IMR-90 (cell line): ENCODE measurements at regions not wholly inside any gene's neighbourhood (a gene's known extent, or its start where the extent isn't known, plus 50 kb on each side); places are given as distances from the start of the nearest gene placed in this dataset.
A peak's percentile ranks its signal among the peaks of the same experiment; 100 is the strongest.

Source experiments
- ATAC-seq: fragments of 200-7000 bp; cut with Tn5 transposase; 2 replicates; pipeline ENCODE4 v1.9.1; 2020; ENCODE audit warnings: low read depth, mild to moderate bottlenecking, moderate library complexity
- BruUV-seq: library from RNA; stranded (reverse); fragments of 400-500 nt; replicated peaks from 2 replicates; lab custom pipeline; 2021; lab: Mats Ljungman, UMichigan
- CTCF ChIA-PET: fragments of 300-600 bp; formaldehyde crosslinking; extraction: SDS; loops from one replicate; lab custom pipeline; 2021; ENCODE audit warnings: antibody characterized with exemption; lab: Yijun Ruan, JAX
- POLR2A ChIA-PET: fragments of 300-600 bp; sonication (Branson Sonifier 250); formaldehyde crosslinking; loops from one replicate; lab custom pipeline; 2022; ENCODE audit warnings: antibody characterized with exemption; ENCODE audit not compliant: unreplicated experiment; lab: Charles Lee
- DNase-seq: peaks from one replicate; pipeline ENCODE4 v3.0.0; 2013
- H2AFZ ChIP-seq: replicated peaks from 2 replicates; pipeline ENCODE3; 2013; ENCODE audit warnings: low read length, mild to moderate bottlenecking; ENCODE audit not compliant: poor library complexity
- H2AK5ac ChIP-seq: 2 replicates; pipeline ENCODE4 v1.6.1; 2013; ENCODE audit warnings: low read depth, low read length, inconsistent platforms
- H2AK9ac ChIP-seq: replicated peaks from 2 replicates; pipeline ENCODE3; 2013; ENCODE audit warnings: mild to moderate bottlenecking, low read depth, low read length, moderate library complexity; ENCODE audit not compliant: poor library complexity
- H2BK120ac ChIP-seq: 2 replicates; pipeline ENCODE4 v1.6.1; 2013; ENCODE audit warnings: low read depth, low read length, inconsistent platforms
- H2BK15ac ChIP-seq: 3 replicates; pipeline ENCODE4 v1.6.1; 2013; ENCODE audit warnings: low read depth, low read length, inconsistent platforms
- H2BK20ac ChIP-seq: 2 replicates; pipeline ENCODE4 v1.6.1; 2013; ENCODE audit warnings: low read depth, mild to moderate bottlenecking, inconsistent platforms, low read length, moderate library complexity
- H2BK5ac ChIP-seq: 2 replicates; pipeline ENCODE4 v1.6.1; 2013; ENCODE audit warnings: mild to moderate bottlenecking, low read depth, low read length, inconsistent platforms; ENCODE audit not compliant: poor library complexity, severe bottlenecking
- H3K14ac ChIP-seq: replicated peaks from 2 replicates; pipeline ENCODE4 v1.6.1; 2013; ENCODE audit warnings: low read depth, low read length, inconsistent platforms
- H3K18ac ChIP-seq: 2 replicates; pipeline ENCODE4 v1.6.1; 2013; ENCODE audit warnings: low read depth, low read length, control low read depth
- H3K23ac ChIP-seq: 2 replicates; pipeline ENCODE4 v1.6.1; 2013; ENCODE audit warnings: low read depth, low read length, inconsistent platforms
- H3K27ac ChIP-seq: 2 replicates; pipeline ENCODE4 v1.5.1; 2013; ENCODE audit warnings: mild to moderate bottlenecking, control low read depth, low read length; ENCODE audit not compliant: insufficient read depth
- H3K27me3 ChIP-seq: 2 replicates; pipeline ENCODE4 v1.6.1; 2013; ENCODE audit warnings: low read length; ENCODE audit not compliant: control insufficient read depth, insufficient read depth
- H3K36me3 ChIP-seq: 2 replicates; pipeline ENCODE4 v1.6.1; 2013; ENCODE audit warnings: low read length, mixed read lengths; ENCODE audit not compliant: control insufficient read depth, insufficient read depth
- H3K4ac ChIP-seq: 2 replicates; pipeline ENCODE4 v1.6.1; 2013; ENCODE audit warnings: low read depth, low read length, inconsistent platforms
- H3K4me1 ChIP-seq: 2 replicates; pipeline ENCODE4 v1.6.1; 2013; ENCODE audit warnings: low read length, mixed read lengths; ENCODE audit not compliant: control insufficient read depth, insufficient read depth
- H3K4me2 ChIP-seq: 2 replicates; pipeline ENCODE4 v1.6.1; 2013; ENCODE audit warnings: low read depth, mild to moderate bottlenecking, control low read depth, low read length, moderate library complexity
- H3K4me3 ChIP-seq: 2 replicates; pipeline ENCODE4 v1.5.1; 2013; ENCODE audit warnings: low read depth, mild to moderate bottlenecking, control low read depth, low read length, moderate library complexity; ENCODE audit not compliant: insufficient read depth
- H3K56ac ChIP-seq: 2 replicates; pipeline ENCODE4 v1.6.1; 2013; ENCODE audit warnings: low read length, inconsistent platforms; ENCODE audit not compliant: insufficient read depth; ENCODE audit errors: extremely low read depth
- H3K79me1 ChIP-seq, 2 experiments: 2 replicates each; pipeline ENCODE4 v1.6.1; 2013; ENCODE audit warnings: low read length in 2 of 2, inconsistent platforms in 1 of 2, low read depth in 1 of 2
- H3K9ac ChIP-seq: 2 replicates; pipeline ENCODE4 v1.6.1; 2013; ENCODE audit warnings: low read depth, low read length, control low read depth
- H3K9me1 ChIP-seq: 2 replicates; pipeline ENCODE4 v1.6.1; 2013; ENCODE audit warnings: low read length, inconsistent platforms; ENCODE audit not compliant: insufficient read depth
- H3K9me3 ChIP-seq: 2 replicates; pipeline ENCODE4 v1.6.1; 2013; ENCODE audit warnings: low read length; ENCODE audit not compliant: control insufficient read depth, insufficient read depth
- H4K20me1 ChIP-seq: 2 replicates; pipeline ENCODE4 v1.6.1; 2013; ENCODE audit warnings: low read length, inconsistent platforms; ENCODE audit not compliant: insufficient read depth
- H4K5ac ChIP-seq: 2 replicates; pipeline ENCODE4 v1.6.1; 2013; ENCODE audit warnings: mild to moderate bottlenecking, low read depth, low read length, control low read depth
- H4K8ac ChIP-seq, 2 experiments: 2 replicates each; pipeline ENCODE4 v1.6.1; 2013; ENCODE audit warnings: low read depth in 2 of 2, low read length in 2 of 2, control low read depth in 1 of 2, inconsistent platforms in 1 of 2
- H4K91ac ChIP-seq: 2 replicates; pipeline ENCODE4 v1.6.1; 2013; ENCODE audit warnings: low read depth, low read length, inconsistent platforms; ENCODE audit not compliant: insufficient read depth
- CEBPB ChIP-seq: IDR thresholded peaks from 2 replicates; pipeline ENCODE4 v1.6.1; 2012; ENCODE audit warnings: low read depth, low read length, improper control_type of control experiment
- POLR2A ChIP-seq: IDR thresholded peaks from 2 replicates; pipeline ENCODE4 v1.6.1; 2012; ENCODE audit warnings: mild to moderate bottlenecking, low read depth, low read length
- WGBS, 2 experiments: methylation state at CpG; one replicate each; pipeline versions ENCODE4 v1.1.5 to v1.1.7; 2013; ENCODE audit warnings: missing lambda C conversion rate in 2 of 2; ENCODE audit not compliant: insufficient read length in 1 of 2; ENCODE audit errors: extremely low coverage in 2 of 2; 5-methylcytosine and 5-hydroxymethylcytosine counted together
- dilution Hi-C: fragments of 300-500 bp; cut with HindIII; formaldehyde crosslinking; loops from one replicate; pipeline ENCODE4 v1.14.3; 2018; ENCODE audit warnings: low sequenced_read_pairs; ENCODE audit not compliant: unreplicated experiment
- in situ Hi-C: fragments of 300-500 bp; cut with MboI; formaldehyde crosslinking; loops from 3 replicates; pipeline ENCODE4 v1.14.3; 2019; ENCODE audit warnings: low sequenced_read_pairs, inconsistent platforms, mixed read lengths
- intact Hi-C: fragments of 100-400 bp; cut with micrococcal nuclease; formaldehyde crosslinking; loops from 2 replicates; pipeline ENCODE4 v1.10.0; 2022

GRCh38 chr5:8720506-8720905 lies 825.4 kb downstream of the SEMA5A start:
- ATAC-seq (no peak), DNase-seq (peak; percentile 57)
- Histone ChIP-seq H4K91ac (no peak overlapping the region), H3K23ac (no peak overlapping the region), H3K27me3 (no peaks in the 10 kb centered on the region), H3K4ac (no peak overlapping the region), H3K18ac (no peak overlapping the region), H3K9ac (no peak overlapping the region), H3K4me3 (no peak overlapping the region), H3K79me1 (no peaks in the 10 kb centered on the region), H2BK5ac (no peak overlapping the region), H3K4me1 (no peaks in the 10 kb centered on the region), H4K5ac (no peak overlapping the region), H4K8ac (no peak overlapping the region), H2BK20ac (no peak overlapping the region), H2BK15ac (no peak overlapping the region), H3K56ac (no peak overlapping the region), H4K20me1 (no peaks in the 10 kb centered on the region), H3K9me3 (no peaks in the 10 kb centered on the region), H2BK120ac (no peak overlapping the region), H3K36me3 (no peaks in the 10 kb centered on the region), H2AK5ac (no peak overlapping the region), H3K4me2 (no peak overlapping the region), H2AFZ (no peak overlapping the region), H3K9me1 (no peaks in the 10 kb centered on the region), H2AK9ac (no peak overlapping the region), H3K27ac (no peak overlapping the region), H3K14ac (no peak overlapping the region)
- in situ Hi-C loops = no loop called here
- dilution Hi-C loops = no loop called here
- TF ChIP-seq CEBPB (no peak), POLR2A (no peak)
- intact Hi-C loops = no loop called here
- ChIA-PET POLR2A (no interaction called here), CTCF (no interaction called here)
- no TSS peak for BruUV-seq
- no CpG with 5 or more reads among the region's 5 CpGs for WGBS, 2 experiments
